Right renal pelvis (tissue), 4 donors: ENCODE measurements at regions not wholly inside any gene's neighbourhood (a gene's known extent, or its start where the extent isn't known, plus 50 kb on each side); places are given as distances from the start of the nearest gene placed in this dataset.

ENCODE experiments used
- DNase-seq, 4 donors: peaks; one replicate each; pipeline ENCODE4 v3.0.0-alpha.2; 2013; ENCODE audit warnings: low read depth in 4 of 4, low spot score in 3 of 4, missing footprints in 1 of 4

DNA sequence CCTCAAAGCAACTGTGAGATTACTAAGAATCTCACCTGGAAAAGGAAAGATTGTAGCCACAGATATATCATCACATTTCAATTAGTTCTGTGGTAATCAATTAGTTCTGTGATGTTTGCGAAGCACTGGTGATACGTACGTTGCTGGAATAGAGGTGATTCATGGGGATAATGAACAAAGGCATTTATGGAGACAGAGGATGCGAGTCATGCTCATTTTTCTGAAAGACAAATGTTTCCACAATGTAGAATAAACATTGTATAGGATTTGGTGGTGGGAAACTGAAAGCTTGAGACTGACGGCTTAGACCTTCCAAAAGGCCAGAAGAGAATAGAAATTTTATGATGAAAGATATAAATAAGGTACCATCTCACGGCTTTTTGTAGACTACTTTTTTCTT lies 507.3 kb upstream of the TYRP1 start:
- no peak for DNase-seq

DNA sequence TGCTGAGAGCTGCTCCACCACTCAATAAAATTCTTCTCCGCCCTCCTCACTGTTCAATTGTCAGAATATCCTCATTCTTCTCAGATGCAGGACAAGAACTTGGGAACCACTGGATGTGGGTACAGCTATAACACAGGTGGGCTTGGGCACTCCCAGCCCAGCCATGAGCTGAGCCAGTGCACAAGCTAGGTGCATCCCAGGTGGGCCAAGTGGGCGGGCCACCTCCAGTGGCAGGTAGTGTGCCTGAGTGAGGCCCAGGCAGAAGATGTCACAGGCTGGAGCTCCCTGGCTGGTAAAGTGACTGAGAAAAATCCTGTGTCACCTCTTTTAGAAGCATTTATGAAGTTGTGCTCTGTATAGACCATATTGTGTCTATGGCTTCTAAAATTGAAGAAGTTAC lies 501.6 kb upstream of the TYRP1 start:
- no peak for DNase-seq

DNA sequence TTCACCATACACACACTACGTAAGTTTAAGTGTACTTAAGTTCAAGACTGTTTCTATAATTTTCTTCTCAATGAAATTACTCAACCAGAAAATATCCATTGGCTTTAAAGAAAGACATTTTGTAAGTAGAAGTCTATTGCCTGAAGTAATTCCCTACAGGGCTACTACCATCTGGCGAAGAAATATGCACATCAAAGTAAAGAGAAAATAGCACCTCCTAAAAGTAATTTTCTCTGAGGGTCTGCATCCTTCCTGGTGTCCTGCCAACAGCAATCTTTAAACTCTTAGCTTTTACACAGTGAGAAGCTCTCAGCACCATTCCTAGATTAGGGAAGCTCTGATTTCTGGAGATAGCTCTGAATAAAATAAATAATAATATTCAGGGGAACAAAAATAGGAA lies 498.5 kb upstream of the TYRP1 start:
- DNase-seq, result no peak

DNA sequence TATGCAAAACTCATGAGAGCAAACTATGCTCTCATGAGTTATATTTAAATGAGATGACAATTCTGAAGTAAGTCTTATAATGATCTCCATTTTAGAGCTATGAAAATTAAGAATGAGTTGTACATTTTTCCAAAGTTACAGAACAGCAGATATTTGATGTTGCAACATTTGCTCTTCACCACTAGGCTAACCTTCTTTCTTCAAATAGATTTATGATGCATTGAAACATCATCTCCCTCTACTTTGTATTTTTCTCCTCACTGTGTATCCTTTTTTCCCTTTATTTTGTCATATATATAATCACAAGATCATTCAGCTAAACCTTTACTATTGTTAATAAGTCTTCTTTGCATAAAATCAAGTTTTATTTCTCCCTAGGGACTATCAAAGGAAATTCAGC lies 497.7 kb upstream of the TYRP1 start:
- no peak for DNase-seq

DNA sequence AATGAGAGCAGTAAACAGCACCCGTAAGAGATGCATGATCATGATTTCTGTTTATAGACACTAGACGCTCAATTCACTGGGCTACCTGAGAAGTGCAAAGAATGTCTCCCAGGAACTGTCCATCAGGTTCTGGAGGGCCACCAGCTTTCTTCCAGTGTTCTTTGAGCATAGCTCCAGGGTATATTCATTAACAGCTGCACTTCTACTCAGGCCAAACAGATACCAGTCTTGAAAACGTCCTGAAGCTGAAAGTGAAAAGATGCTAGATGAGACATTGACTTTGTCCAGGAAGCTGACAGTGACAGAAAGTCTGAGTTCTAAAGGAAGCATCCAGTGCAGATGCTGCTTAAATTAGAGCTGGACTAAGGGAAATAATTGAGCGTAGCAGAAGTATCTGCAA lies 488.7 kb upstream of the TYRP1 start:
- DNase-seq, result no peak

DNA sequence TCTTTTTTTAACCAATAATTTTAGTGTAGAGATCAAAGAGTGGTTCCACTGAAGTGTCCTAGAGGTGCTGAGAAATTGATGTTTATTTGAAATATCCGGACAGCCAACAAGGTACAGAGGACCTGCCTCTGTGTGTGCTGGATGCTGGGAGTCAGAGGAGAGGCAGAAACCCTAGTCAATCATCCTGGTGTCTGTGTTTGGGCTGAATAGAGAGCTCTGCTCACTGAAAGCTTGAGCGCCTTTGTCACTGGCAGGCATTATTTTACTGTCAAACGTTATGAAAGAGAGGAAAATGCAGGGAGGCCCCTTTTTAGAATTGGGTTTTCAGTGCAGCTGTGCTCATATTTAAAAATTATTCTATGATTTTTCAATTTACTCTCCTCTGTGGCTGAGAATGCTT lies 480.3 kb upstream of the TYRP1 start:
- DNase-seq, result no peak

DNA sequence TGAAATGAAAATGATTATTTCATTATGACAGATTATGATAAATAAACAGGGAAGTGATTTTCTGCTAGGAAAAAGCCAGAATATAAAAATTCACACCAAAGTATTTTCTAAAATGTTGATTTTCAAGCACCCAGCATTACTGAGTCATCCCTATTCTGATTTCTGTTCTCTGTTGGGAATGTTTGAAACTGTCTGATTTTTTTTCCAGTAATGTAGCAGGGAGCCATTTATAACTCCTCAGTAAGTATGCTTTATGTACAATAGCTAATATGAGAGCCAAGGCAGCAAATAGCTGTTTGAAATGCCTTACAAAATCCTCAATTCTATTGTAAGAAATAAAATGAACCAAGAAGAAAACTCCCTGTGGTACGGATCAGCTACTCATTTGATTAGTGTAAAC lies 471.7 kb upstream of the TYRP1 start:
- no peak for DNase-seq

DNA sequence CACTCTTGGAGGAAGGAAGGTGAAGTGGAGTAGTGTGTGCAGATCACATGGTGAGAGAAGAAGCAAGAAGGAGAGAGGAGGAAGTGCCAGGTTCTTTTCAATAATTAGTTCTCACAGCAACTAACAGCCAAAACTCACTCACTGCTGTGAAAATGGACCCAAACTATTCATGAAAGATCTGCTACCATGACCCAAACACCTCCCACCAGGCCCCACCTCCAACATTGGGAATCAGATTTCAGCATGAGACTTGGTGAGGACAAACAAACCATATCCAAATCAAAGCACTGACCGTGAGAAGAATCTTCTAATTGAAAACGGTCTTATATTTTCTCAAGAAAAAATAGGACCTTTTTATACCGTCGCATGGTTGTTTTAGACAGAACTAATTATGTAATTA lies 468.7 kb upstream of the TYRP1 start:
- DNase-seq, result no peak

DNA sequence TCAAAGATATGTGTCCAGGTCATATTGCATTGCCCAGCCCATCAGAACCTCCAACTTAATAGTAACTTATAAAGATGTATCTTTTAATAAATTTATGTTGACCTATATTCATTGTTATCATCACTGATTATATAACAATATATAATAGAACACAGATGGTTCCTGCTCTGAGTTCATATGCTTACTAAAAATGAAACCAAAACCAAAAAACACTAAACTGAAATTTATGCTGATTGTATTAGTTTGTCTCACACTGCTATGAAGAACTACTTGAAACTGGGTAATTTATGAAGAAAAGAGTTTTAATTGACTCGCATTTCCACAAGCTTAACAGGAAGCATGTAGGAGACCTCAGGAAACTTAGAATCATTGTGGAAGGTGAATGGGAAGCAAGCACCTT lies 462.5 kb upstream of the TYRP1 start:
- DNase-seq, result no peak

DNA sequence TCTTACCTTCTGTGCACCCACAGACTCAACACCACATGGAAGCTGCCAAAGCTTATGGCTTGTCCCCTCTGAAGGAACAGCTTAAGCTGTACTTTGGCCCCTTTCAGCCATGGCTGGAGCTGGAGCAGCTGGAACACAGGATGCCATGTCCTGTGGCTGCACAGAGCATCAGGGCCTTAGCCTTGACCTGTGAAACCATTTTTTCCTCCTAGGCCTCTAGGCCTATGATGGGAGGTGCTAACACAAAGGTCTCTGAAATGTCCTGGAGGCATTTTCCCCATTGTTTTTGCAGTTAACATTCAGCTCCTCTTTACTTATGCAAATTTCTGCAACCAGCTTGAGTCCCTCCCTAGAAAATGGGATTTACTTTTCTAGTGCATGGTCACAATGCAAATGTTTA lies 461.4 kb upstream of the TYRP1 start:
- no peak for DNase-seq

DNA sequence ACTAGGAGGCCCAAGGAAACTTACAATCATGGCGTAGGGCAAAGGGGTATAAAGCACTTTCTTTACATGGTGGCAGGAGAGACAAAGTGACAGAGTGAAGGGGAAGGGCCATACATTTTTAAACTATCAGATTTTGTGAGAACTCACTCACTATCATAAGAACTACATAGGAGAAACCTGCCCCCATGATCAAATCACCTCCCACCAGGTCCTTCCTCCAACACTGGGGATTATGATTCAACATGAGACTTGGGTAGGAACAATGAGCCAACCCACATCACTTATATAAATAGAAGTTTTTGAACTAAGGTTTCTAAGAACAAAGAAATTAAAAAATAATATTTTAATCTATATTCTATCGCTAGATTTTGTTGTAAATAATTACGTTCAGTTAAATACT lies 460.3 kb upstream of the TYRP1 start:
- DNase-seq, result no peak

DNA sequence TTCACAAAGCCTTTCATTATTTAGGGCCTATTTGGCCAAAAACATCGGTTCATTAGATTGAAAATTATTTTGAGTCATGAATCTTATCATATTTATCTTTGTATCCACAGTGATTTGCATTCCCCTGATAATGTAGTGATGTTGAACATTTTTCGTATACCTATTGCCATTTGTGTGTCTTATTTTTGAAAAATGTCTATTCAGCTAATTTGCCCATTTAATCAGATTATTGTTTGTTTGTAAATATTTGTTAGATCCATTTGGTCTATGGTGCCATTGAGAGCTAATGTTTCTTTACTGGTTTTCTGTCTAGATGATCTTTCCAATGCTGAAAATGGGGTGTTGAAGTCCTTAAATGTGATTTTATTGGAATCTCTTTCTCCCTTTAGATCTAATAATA lies 439.2 kb upstream of the TYRP1 start:
- no peak for DNase-seq

DNA sequence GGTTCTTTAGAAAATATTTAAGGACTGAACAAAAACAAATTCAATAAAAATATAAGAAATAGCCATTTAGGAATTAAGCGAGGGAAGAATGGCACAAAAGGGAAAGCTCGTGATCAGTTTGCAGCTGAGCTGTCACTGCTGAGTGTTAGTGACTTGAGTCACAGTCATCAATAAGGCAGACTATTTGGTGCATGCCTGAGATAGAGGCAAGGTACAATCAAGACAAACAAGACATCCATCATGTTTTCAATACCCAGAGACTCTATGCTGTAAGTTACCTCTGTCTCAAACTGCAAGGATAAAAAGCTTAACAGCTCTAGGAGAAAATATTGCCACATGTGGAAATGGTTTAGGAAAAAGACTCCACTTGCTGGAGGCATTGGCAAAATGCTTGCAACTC lies 426.4 kb upstream of the TYRP1 start:
- DNase-seq, result no peak

DNA sequence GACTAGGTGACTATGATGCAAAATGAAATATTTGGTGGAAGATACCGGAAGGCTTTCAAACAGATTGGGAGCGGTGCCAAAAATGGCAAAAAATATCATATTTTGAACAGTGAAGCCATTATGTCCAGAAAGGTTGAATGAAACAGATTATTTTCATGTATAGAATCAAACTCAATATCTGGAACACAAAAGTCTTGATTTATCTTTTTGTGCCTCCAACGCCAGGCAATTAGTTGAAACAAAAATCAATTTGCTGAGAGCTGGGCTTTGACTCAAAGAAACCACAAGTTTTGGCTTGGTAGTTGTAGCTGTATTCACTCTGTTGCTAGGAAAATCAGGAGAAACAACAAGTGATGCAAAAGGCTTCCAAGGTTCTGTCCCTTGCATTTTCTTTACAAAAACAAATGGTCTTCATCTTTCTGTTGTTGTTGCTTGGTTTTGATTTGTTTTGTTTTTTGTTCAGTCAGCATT lies 421.7 kb upstream of the TYRP1 start:
- DNase-seq, result no peak

DNA sequence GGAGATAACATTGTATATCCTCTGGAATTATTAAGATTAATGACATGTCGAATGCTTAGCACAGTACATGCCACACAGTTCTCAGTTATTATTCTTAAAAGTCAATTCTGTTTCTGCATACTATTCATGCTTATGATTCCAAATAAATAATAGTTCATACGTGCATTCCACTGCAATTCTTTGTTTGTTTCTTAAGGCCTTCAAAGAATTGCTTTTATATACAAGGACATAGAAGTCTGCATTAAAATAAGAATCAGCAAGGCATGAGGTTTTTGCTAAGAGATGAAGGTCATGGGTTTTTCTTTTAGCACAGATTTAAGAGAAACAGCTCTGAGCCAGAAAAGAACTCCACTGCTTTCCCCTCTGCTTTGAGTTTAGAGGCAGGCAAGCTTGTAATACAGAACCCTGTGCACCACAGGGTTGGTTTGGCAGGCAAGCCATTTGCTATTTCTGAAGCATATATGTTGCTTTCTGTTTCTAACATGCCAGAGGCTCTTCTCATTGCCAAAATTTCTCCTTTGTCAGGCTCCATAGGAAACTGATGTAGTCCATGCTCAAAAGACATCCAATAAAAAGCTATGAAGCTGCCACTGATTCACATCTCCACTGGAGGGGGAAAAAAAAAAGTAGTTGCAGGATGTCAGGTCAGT lies 420.6 kb upstream of the TYRP1 start:
- DNase-seq, result no peak

DNA sequence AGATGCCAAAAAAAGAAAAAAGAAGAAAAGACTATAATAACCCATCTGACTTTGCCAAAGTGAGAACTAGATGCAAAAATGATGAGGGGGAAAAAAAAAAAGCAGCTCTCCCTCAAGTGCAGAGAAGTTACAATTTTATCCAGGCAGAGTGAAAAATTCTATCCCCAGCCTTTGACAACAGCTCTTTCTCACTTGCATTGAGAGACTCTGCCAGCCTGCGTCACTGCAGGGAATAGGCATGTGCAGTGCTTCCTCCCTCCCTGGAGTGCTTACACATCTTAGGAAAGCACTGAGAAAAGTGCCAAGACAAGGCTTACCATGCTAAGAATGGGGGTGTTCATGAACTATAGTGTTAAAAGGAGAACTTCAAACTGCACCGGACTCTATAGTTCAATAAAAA lies 418.6 kb upstream of the TYRP1 start:
- no peak for DNase-seq

DNA sequence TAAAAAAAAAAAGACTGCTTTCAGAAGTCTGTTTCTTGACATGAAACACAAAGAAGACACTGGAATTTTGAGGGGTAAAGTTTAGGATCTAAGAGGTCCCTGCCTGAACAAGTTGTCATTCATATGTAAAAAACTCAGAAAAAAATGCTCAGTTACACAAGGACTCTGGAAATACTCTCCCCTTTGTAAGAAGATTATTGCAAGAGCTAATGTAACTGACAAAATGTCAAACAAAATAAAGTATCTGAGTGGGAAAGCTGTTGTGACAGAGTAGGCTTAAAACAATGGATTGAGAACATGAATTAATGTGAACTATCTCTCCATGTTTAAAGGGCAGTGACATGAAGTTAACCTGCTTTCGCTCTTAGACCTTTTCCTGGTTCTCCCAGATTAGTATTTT lies 416.7 kb upstream of the TYRP1 start:
- no peak for DNase-seq

DNA sequence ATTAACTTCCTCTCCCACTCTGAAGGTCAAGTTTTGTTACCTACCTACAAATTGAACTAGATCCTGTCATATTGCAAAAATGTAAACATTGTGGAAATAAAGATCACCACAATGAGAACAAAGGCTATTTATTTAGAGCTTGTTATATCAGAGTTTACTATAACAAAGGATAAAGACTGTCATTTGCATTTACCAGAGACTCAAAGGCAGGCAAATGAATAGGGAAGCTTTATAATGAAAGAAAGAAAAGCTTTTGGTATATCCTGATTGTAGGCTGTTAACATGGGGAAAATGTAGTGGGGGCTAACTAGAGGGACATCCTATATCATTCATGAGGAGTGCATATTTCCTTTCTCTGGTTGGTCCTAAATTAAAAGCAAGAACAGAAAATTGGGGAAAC lies 403.5 kb upstream of the TYRP1 start:
- DNase-seq, result no peak

DNA sequence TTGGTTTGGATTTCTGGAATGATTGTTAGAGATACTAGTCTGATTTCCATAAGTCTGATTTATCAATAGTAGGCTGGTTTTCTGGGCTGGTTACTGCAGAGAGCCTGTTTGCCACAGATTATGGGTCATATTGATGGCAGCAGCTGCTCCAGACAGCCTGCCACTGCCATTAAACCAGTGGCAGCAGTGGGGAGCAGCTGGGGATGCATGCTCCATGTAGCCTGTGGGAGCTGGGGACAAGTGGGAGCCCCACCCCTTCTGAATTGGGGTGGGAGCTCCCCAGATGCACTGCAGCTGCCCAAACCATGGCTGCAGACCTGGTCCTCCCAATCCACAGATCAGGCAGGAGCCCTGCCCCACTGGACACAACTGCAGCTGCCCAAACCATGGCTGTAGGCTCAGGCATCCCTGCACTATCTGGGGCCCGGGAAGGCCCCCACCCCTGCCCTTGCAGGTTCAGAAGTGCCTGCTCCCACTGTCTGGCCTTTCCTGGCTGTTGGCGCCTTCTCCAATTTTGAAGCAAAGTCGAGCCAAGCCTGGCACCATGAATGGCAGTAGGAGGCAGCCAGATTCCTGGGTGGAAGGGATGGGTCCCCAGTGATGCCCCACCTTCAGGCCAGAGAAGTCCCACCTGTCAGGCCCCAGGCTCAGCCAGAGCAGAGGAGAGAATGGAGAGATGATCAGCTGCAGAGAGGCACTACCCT lies 402.9 kb upstream of the TYRP1 start:
- no peak for DNase-seq

DNA sequence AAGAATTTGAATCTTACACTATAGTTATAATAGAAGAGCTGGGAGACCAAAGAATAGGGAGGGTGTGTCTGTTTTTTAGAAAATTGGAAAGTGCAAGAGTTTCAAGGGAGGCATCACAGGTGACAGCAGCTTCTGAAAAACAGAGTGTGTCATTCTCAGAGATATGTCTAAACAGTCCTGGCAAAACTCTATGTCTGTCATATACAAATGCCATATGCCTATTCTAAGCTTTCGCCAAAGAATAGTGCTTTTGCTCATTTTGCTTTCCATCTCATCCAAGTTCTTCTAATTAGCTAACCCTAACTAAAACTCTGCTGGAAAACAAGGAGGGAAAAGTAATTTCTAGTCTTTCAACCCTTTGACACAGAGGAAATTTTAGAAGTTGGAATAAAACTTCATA lies 388.0 kb upstream of the TYRP1 start:
- DNase-seq, result no peak

DNA sequence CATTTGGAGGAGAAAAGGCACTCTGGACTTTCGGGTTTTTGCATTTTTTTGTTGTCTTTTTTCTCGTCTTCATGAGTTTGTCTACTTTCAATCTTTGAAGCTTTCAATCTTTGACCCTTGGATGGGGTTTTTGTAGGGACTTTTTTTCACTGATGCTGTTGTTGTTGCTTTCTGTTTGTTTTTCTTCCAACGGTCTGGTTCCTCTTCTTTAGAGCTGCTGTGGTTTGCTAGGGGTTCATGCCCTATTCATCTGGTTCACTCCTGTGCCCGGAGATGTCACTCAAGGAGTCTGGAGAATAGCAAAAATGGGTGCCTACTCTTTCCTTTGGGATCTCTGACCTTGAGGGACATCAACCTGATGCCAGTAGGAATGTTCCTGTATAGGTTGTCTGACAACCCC lies 378.6 kb upstream of the TYRP1 start:
- DNase-seq, result no peak

DNA sequence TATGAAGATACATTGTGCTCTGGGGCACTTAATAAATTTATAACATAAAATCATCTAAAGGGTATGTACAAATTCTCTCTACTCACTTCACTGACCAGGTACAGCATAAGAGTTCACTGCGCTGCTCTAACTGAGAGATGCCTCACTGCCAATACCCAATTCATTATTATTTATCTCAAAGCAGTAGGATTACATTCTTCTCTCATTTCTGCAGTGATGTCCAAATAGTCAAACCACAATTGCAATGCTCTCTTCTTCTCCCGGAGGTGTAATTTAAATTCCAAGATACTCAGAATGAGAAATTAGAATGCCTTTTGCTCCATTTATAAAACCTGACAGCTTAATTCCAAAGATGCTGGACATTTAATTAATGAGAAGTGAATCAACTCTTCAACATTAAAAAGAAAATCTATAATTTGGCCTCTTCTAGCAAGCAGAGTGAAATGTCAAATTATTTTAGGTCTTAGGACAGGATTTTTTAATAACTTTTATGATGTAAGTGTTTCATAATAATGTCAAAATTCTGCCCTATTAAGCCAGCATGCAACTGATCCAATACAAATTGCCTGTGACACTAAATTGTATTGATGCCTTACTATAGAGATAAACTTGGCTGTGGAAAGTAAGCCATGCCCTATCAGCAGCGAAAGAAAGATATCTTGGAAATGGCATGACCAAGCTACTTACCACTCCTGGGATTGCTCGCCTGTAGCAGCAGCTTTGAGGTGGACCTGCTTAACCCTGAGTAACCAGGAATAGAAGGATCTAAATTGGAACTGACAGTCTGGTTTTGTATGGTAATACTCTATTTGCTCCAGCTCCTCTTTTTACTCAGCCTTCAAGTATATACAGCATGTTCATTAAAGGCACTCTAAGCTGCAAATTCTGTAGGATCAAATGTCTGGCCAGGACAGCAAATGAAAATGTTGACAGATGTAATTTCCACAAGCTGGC lies 374.2 kb upstream of the TYRP1 start:
- DNase-seq, result no peak
